K562 (cell line): ENCODE measurements at regions not wholly inside any gene's neighbourhood (a gene's known extent, or its start where the extent isn't known, plus 50 kb on each side); places are given as distances from the start of the nearest gene placed in this dataset.

ENCODE experiments used
- CHD7 ChIP-seq: fragments of 200-600 bp; sonication (generic); IDR thresholded peaks from one replicate; pipeline ENCODE4 v1.6.1; 2012; ENCODE audit warnings: mild to moderate bottlenecking, low read depth, low read length, inconsistent platforms
- TRIM25 ChIP-seq: fragments of 450-650 bp; IDR thresholded peaks from 2 replicates; pipeline ENCODE4 v1.7.0; 2016; ENCODE audit warnings: borderline replicate concordance

GRCh38 chr6:147941143-147941542 lies 401.5 kb upstream of the SASH1 start (continued):
- TF ChIP-seq CHD7 (no peak), TRIM25 (no peak)
